GM23248 (cell line): ENCODE measurements at regions not wholly inside any gene's neighbourhood (a gene's known extent, or its start where the extent isn't known, plus 50 kb on each side); places are given as distances from the start of the nearest gene placed in this dataset.

ENCODE experiments used
- DNase-seq: peaks from one replicate; pipeline ENCODE4 v3.0.0-alpha.2; 2015
- H2AFZ ChIP-seq: fragments of 200-600 bp; sonication (generic); 2 replicates; pipeline ENCODE4 v1.6.1; 2016; ENCODE audit warnings: antibody characterized with exemption
- H3F3A ChIP-seq: fragments of 200-600 bp; sonication (generic); 2 replicates; pipeline ENCODE4 v1.6.1; 2016; ENCODE audit warnings: mild to moderate bottlenecking, antibody characterized with exemption, mixed run types; ENCODE audit not compliant: insufficient read depth
- H3K27ac ChIP-seq: fragments of 200-600 bp; sonication (generic); 2 replicates; pipeline ENCODE4 v1.5.1; 2016; ENCODE audit warnings: mild to moderate bottlenecking
- H3K27me3 ChIP-seq: fragments of 200-600 bp; sonication (generic); replicated peaks from 2 replicates; pipeline ENCODE4 v1.6.1; 2016; ENCODE audit warnings: mild to moderate bottlenecking; ENCODE audit not compliant: insufficient read depth
- H3K36me3 ChIP-seq: fragments of 200-600 bp; sonication (generic); 2 replicates; pipeline ENCODE4 v1.6.1; 2016; ENCODE audit warnings: low read depth, mild to moderate bottlenecking
- H3K4me1 ChIP-seq: fragments of 200-600 bp; sonication (generic); 2 replicates; pipeline ENCODE4 v1.6.1; 2016; ENCODE audit warnings: mild to moderate bottlenecking; ENCODE audit not compliant: insufficient read depth
- H3K4me2 ChIP-seq: fragments of 200-600 bp; sonication (generic); one replicate; pipeline ENCODE4 v1.6.1; 2016; ENCODE audit warnings: mild to moderate bottlenecking; ENCODE audit not compliant: unreplicated experiment
- H3K4me3 ChIP-seq: fragments of 200-600 bp; sonication (generic); 2 replicates; pipeline ENCODE4 v1.5.1; 2016; ENCODE audit warnings: mild to moderate bottlenecking
- H3K79me2 ChIP-seq: fragments of 200-600 bp; sonication (generic); 2 replicates; pipeline ENCODE4 v1.6.1; 2016; ENCODE audit warnings: mild to moderate bottlenecking; ENCODE audit not compliant: insufficient read depth
- H3K9ac ChIP-seq: fragments of 200-600 bp; sonication (generic); 2 replicates; pipeline ENCODE4 v1.6.1; 2016; ENCODE audit warnings: mild to moderate bottlenecking
- H3K9me2 ChIP-seq: fragments of 200-600 bp; sonication (generic); 2 replicates; pipeline ENCODE4 v1.6.1; 2016; ENCODE audit warnings: mixed run types, mild to moderate bottlenecking, moderate library complexity; ENCODE audit not compliant: insufficient read depth
- H3K9me3 ChIP-seq: fragments of 200-600 bp; sonication (generic); one replicate; pipeline ENCODE4 v1.6.1; 2017; ENCODE audit warnings: low read depth
- H4K20me1 ChIP-seq: fragments of 200-600 bp; sonication (generic); 2 replicates; pipeline ENCODE4 v1.6.0; 2016; ENCODE audit not compliant: insufficient read depth
- EZH2 ChIP-seq: fragments of 200-600 bp; sonication (generic); IDR thresholded peaks from 2 replicates; pipeline ENCODE4 v1.6.1; 2018; ENCODE audit warnings: antibody characterized with exemption, mild to moderate bottlenecking; ENCODE audit not compliant: insufficient read depth, poor library complexity, severe bottlenecking
- EZH2phosphoT487 ChIP-seq: fragments of 200-600 bp; sonication (generic); IDR thresholded peaks from 2 replicates; pipeline ENCODE4 v1.6.1; 2018; ENCODE audit warnings: antibody characterized with exemption, moderate library complexity, mild to moderate bottlenecking, low read depth; ENCODE audit not compliant: insufficient read depth
- WGBS, 2 experiments: methylation state at CpG; one replicate each; pipeline ENCODE4 v1.1.6; 2015 to 2017; ENCODE audit warnings: low lambda C conversion rate in 2 of 2, low coverage in 1 of 2; ENCODE audit errors: missing lambda C conversion rate in 2 of 2; 5-methylcytosine and 5-hydroxymethylcytosine counted together
- in situ Hi-C: fragments of 300-500 bp; cut with MboI; formaldehyde crosslinking; loops from 2 replicates; pipeline ENCODE4 v1.15.0; 2020

GRCh38 chr5:173771725-173772383 is 116.3 kb upstream of the CPEB4 start:
- Histone ChIP-seq H3K79me2 (no peaks in the 10 kb centered on the region), H3K36me3 (no peaks in the 10 kb centered on the region), H3K4me1 (no peaks in the 10 kb centered on the region), H3K4me3 (no peak overlapping the region), H3K27me3 (no peaks in the 10 kb centered on the region), H3K4me2 (no peak overlapping the region), H3K27ac (no peak overlapping the region), H4K20me1 (no peaks in the 10 kb centered on the region), H3F3A (no peaks in the 10 kb centered on the region), H2AFZ (no peak overlapping the region), H3K9me3 (no peaks in the 10 kb centered on the region), H3K9ac (no peak overlapping the region), H3K9me2 (no peaks in the 10 kb centered on the region)
- TF ChIP-seq EZH2 (no peak), EZH2phosphoT487 (no peak)
- 76 to 80% methylated on average over 11 of the region's 11 CpGs for WGBS, 2 experiments
- in situ Hi-C loops: no loop called here
- no peak for DNase-seq

- H3K4me1 ChIP-seq: no peaks in the 10 kb centered on the region
- no peak overlapping the region for H3K9ac ChIP-seq
- no peak overlapping the region for H3K4me2 ChIP-seq
- DNase-seq: no peak
- H2AFZ ChIP-seq: no peak overlapping the region
- no peak overlapping the region for H3K27ac ChIP-seq
- no peaks in the 10 kb centered on the region for H3K9me3 ChIP-seq
- no peaks in the 10 kb centered on the region for H3F3A ChIP-seq
- no peaks in the 10 kb centered on the region for H3K9me2 ChIP-seq
- in situ Hi-C loops: no loop called here
- no peak overlapping the region for H3K4me3 ChIP-seq
- no peaks in the 10 kb centered on the region for H3K36me3 ChIP-seq
- no peaks in the 10 kb centered on the region for H3K27me3 ChIP-seq
- H4K20me1 ChIP-seq: no peaks in the 10 kb centered on the region
- 80% methylated on average over 9 of the region's 9 CpGs for WGBS, 2 experiments
- TF ChIP-seq EZH2phosphoT487 (no peak), EZH2 (no peak)
- H3K79me2 ChIP-seq: no peaks in the 10 kb centered on the region
These were observed 115.6 kb upstream of the CPEB4 start for GRCh38 chr5:173772384-173773059.

GRCh38 chr5:173774271-173774761 is 113.8 kb upstream of the CPEB4 start:
- in situ Hi-C loops: no loop called here
- H3K27ac ChIP-seq: no peak overlapping the region
- 75 to 80% methylated on average over 4 of the region's 4 CpGs for WGBS, 2 experiments
- no peaks in the 10 kb centered on the region for H3K36me3 ChIP-seq
- no peak overlapping the region for H3K9ac ChIP-seq
- H3K9me3 ChIP-seq: no peaks in the 10 kb centered on the region
- no peaks in the 10 kb centered on the region for H3K4me1 ChIP-seq
- no peak overlapping the region for H3K4me3 ChIP-seq
- DNase-seq: no peak
- no peaks in the 10 kb centered on the region for H3K9me2 ChIP-seq
- H4K20me1 ChIP-seq: no peaks in the 10 kb centered on the region
- H3K27me3 ChIP-seq: no peaks in the 10 kb centered on the region
- no peaks in the 10 kb centered on the region for H3K79me2 ChIP-seq
- H3K4me2 ChIP-seq: no peak overlapping the region
- no peak for TF ChIP-seq EZH2phosphoT487
- no peak for TF ChIP-seq EZH2
- no peaks in the 10 kb centered on the region for H3F3A ChIP-seq
- no peak overlapping the region for H2AFZ ChIP-seq

- Histone ChIP-seq H3K36me3 (no peaks in the 10 kb centered on the region), H3K9me3 (no peaks in the 10 kb centered on the region), H3K4me3 (no peak overlapping the region), H3K4me1 (no peaks in the 10 kb centered on the region), H3K4me2 (no peak overlapping the region), H2AFZ (no peak overlapping the region), H3K27me3 (no peaks in the 10 kb centered on the region), H3K27ac (no peak overlapping the region), H3K9ac (no peak overlapping the region), H4K20me1 (no peaks in the 10 kb centered on the region), H3K9me2 (no peaks in the 10 kb centered on the region), H3F3A (no peaks in the 10 kb centered on the region), H3K79me2 (no peaks in the 10 kb centered on the region)
- no peak for DNase-seq
- TF ChIP-seq EZH2 (no peak), EZH2phosphoT487 (no peak)
- in situ Hi-C loops: no loop called here
- WGBS, 2 experiments: 74 to 76% methylated on average over 12 of the region's 12 CpGs
These were observed 112.6 kb upstream of the CPEB4 start for GRCh38 chr5:173775261-173776197.
